ENCODE measurements at regions not wholly inside any gene's neighbourhood (a gene's known extent, or its start where the extent isn't known, plus 50 kb on each side); places are given as distances from the start of the nearest gene placed in this dataset.

- Histone ChIP-seq H4K91ac (ENCODE audit: insufficient read length, low read depth, low read length) (no peak overlapping the region), H3K27ac (ENCODE audit: insufficient read length, low read depth, low read length) (no peak overlapping the region), H4K5ac (ENCODE audit: insufficient read length, low read depth, low read length) (no peak overlapping the region), H3K4me2 (ENCODE audit: insufficient read depth, insufficient read length, low read length) (no peak overlapping the region), H3K4me1 (ENCODE audit: insufficient read depth, low read length) (no peaks in the 10 kb centered on the region), H2BK120ac (ENCODE audit: low read depth, low read length, poor library complexity, severe bottlenecking) (no peak overlapping the region), H3K9me3 (ENCODE audit: control insufficient read depth, low read depth, low read length) (no peaks in the 10 kb centered on the region), H2BK5ac (ENCODE audit: insufficient read length, low read length) (no peak overlapping the region), H2AK5ac (ENCODE audit: insufficient read length, low read length) (no peak overlapping the region), H2AFZ (ENCODE audit: low read length) (no peak overlapping the region), H3K23ac (ENCODE audit: insufficient read length, low read depth, low read length) (no peak overlapping the region), H3K79me2 (ENCODE audit: insufficient read depth, low read length) (no peaks in the 10 kb centered on the region), H3K4ac (ENCODE audit: low read depth, low read length) (no peak overlapping the region), H3K27me3 (ENCODE audit: insufficient read depth, low read length) (no peaks in the 10 kb centered on the region), H2BK20ac (ENCODE audit: low read depth, low read length, poor library complexity, severe bottlenecking) (no peak overlapping the region), H3K56ac (ENCODE audit: insufficient read length, low read depth, low read length) (no peak overlapping the region), H2BK12ac (ENCODE audit: insufficient read length, low read depth, low read length) (no peak overlapping the region), H3K9ac (ENCODE audit: extremely low read depth, insufficient read length, low read length) (no peak overlapping the region), H3K18ac (ENCODE audit: insufficient read length, low read depth, low read length) (no peak overlapping the region), H4K20me1 (ENCODE audit: control insufficient read depth, insufficient read depth, insufficient read length) (no peaks in the 10 kb centered on the region), H3T11ph (ENCODE audit: low read length) (no peak overlapping the region), H3K23me2 (ENCODE audit: insufficient read length, low read depth, low read length, poor library complexity, severe bottlenecking) (no peaks in the 10 kb centered on the region), H3K79me1 (ENCODE audit: insufficient read depth, low read depth, low read length, poor library complexity, severe bottlenecking) (no peaks in the 10 kb centered on the region), H3K14ac (ENCODE audit: insufficient read depth, low read length) (no peak overlapping the region), H4K8ac (replicated peaks; ENCODE audit: insufficient read length, low read depth, low read length) (no peak overlapping the region), H2BK15ac (ENCODE audit: low read depth, low read length) (no peak overlapping the region)
- TF ChIP-seq CTCF (conservative IDR thresholded peaks at IDR 0.05), result no peak
- H3K4me1 Mint-ChIP-seq, result peaks cover 10 to 12% of the 10 kb centered on the region in 2 experiments; a peak in 3 of 4 replicates
- H3K27ac Mint-ChIP-seq, result no peak overlapping the region; a peak in 1 of 7 replicates
- peaks cover 15 to 27% (median 18%) of the 10 kb centered on the region in 3 experiments for H3K36me3 Mint-ChIP-seq (ENCODE audit: insufficient read depth in 1 of 3, low read depth in 3 of 3)
- DNase-seq, result no peak
- WGBS (ENCODE audit: extremely low coverage, insufficient read length, low lambda C conversion rate), result no CpG with 5 or more reads among the region's 4 CpGs
- no peak overlapping the region for H3K4me3 Mint-ChIP-seq
- H3K9me3 Mint-ChIP-seq, result peaks cover 28% of the 10 kb centered on the region in 2 experiments
- H3K27me3 Mint-ChIP-seq (ENCODE audit: low read depth), result peaks cover 5% of the 10 kb centered on the region; the same call in 1 of the 2 replicates
These were observed 421.1 kb downstream of the PTH2R start for GRCh38 chr2:208827549-208828221.

Measured in H9 (cell line).